ENCODE measurements at regions not wholly inside any gene's neighbourhood (a gene's known extent, or its start where the extent isn't known, plus 50 kb on each side); places are given as distances from the start of the nearest gene placed in this dataset.

- H2BK120ac ChIP-seq (replicated peaks; ENCODE audit: low read depth, low read length), result no peak overlapping the region
- H2BK5ac ChIP-seq (ENCODE audit: low read depth, low read length), result no peak overlapping the region
- POLR2A ChIA-PET (ENCODE audit: partially characterized antibody), result no interaction called here
- DNase-seq (ENCODE audit: low read depth in 1 of 2, low spot score in 2 of 2) (no peak), FAIRE-seq (no peak)
- H3K4me1 ChIP-seq (replicated peaks in 1 of 4; ENCODE audit: control insufficient read depth in 3 of 4, insufficient read depth in 4 of 4, low read length in 3 of 4), result no peaks in the 10 kb centered on the region
- H4K5ac ChIP-seq (ENCODE audit: insufficient read length, low read depth, low read length), result no peak overlapping the region
- H3K79me1 ChIP-seq (ENCODE audit: low read depth, low read length), result no peaks in the 10 kb centered on the region
- no peak overlapping the region for H4K91ac ChIP-seq (replicated peaks; ENCODE audit: insufficient read length, low read length)
- WGBS, 2 experiments (ENCODE audit: extremely low coverage in 1 of 2, insufficient coverage in 1 of 2, insufficient read length in 1 of 2, insufficient replicate concordance in 2 of 2, low coverage in 1 of 2, low lambda C conversion rate in 2 of 2, missing lambda C conversion rate in 1 of 2), result 90% methylated on average over 1 of the region's 1 CpG; no CpG with 5 or more reads in 1 of the 2 experiments
- no peaks in the 10 kb centered on the region; the same call in 1 of the 2 replicates for H3K23me2 ChIP-seq (ENCODE audit: low read depth, low read length)
- no peaks in the 10 kb centered on the region for H3K27me3 ChIP-seq (replicated peaks in 1 of 4; ENCODE audit: control insufficient read depth in 3 of 4, extremely low read depth in 1 of 4, insufficient read depth in 3 of 4, low read length in 3 of 4)
- H3K79me2 ChIP-seq (ENCODE audit: control insufficient read depth in 1 of 2, insufficient read depth in 2 of 2, low read length in 2 of 2), result no peaks in the 10 kb centered on the region
- H4K20me1 ChIP-seq (replicated peaks in 1 of 2; ENCODE audit: control insufficient read depth in 1 of 2, insufficient read depth in 2 of 2, low read length in 2 of 2), result no peaks in the 10 kb centered on the region
- H3K27ac ChIP-seq (ENCODE audit: low read depth, low read length), result no peak overlapping the region
- no peak overlapping the region for H3K4me2 ChIP-seq (ENCODE audit: insufficient read depth in 1 of 2, low read depth in 2 of 2, low read length in 2 of 2)
- H3K14ac ChIP-seq (ENCODE audit: insufficient read length), result no peak overlapping the region
- no peak overlapping the region for H2AFZ ChIP-seq (ENCODE audit: low read length)
- H2BK20ac ChIP-seq (ENCODE audit: low read length), result no peak overlapping the region
- no peak overlapping the region for H3K23ac ChIP-seq (ENCODE audit: insufficient read length)
- no peak overlapping the region for H3K4ac ChIP-seq (replicated peaks; ENCODE audit: insufficient read length, low read depth, low read length)
- no peak overlapping the region for H3K9ac ChIP-seq (replicated peaks in 1 of 4; ENCODE audit: extremely low read depth in 1 of 4, low read depth in 3 of 4, low read length in 3 of 4)
- CTCF ChIA-PET (ENCODE audit: partially characterized antibody), result interaction anchor here (1.3 kb wide), 1 partner anchor 9 kb away, joined by 5 read pairs; no protein-coding TSS in a partner anchor
- no peaks in the 10 kb centered on the region for H3K9me3 ChIP-seq (ENCODE audit: insufficient read depth in 2 of 2, low read depth in 1 of 2, low read length in 1 of 2)
- H3K18ac ChIP-seq (ENCODE audit: extremely low read depth, low read length), result no peak overlapping the region
- H4K8ac ChIP-seq (ENCODE audit: extremely low read depth, insufficient read depth, low read length), result no peak overlapping the region
- no peaks in the 10 kb centered on the region for H3K36me3 ChIP-seq (ENCODE audit: control insufficient read depth in 2 of 4, insufficient read depth in 4 of 4, low read length in 3 of 4)
- no peak overlapping the region for H2BK12ac ChIP-seq (ENCODE audit: low read depth, low read length)
- H2BK15ac ChIP-seq (ENCODE audit: low read length), result no peak overlapping the region
- H2AK5ac ChIP-seq (ENCODE audit: low read depth, low read length), result no peak overlapping the region
- no peak overlapping the region for H3K56ac ChIP-seq (replicated peaks; ENCODE audit: insufficient read length, low read depth, low read length)
- H3K4me3 ChIP-seq (ENCODE audit: extremely low read depth in 1 of 4, insufficient read depth in 2 of 4, low read depth in 3 of 4, low read length in 4 of 4), result no peak overlapping the region
- no peak for TF ChIP-seq JUND (IDR thresholded peaks at IDR 0.05; ENCODE audit: low read length)
- no peak for TF ChIP-seq SP4 (IDR thresholded peaks at IDR 0.05; ENCODE audit: low read length)
Measured at GRCh38 chr6:25171301-25171700, 107.9 kb upstream of the CARMIL1 start.

Measured in H1 (cell line).